H1 (cell line): ENCODE measurements at regions not wholly inside any gene's neighbourhood (a gene's known extent, or its start where the extent isn't known, plus 50 kb on each side); places are given as distances from the start of the nearest gene placed in this dataset.

Experiments
- EP300 ChIP-seq, 2 experiments: IDR thresholded peaks; 1 replicate in 1 of 2; 2 replicates in 1 of 2; pipeline ENCODE4 v1.6.1; 2011 to 2012; ENCODE audit warnings: low read depth in 2 of 2, low read length in 2 of 2, mild to moderate bottlenecking in 2 of 2, borderline replicate concordance in 1 of 2, inconsistent platforms in 1 of 2, moderate library complexity in 1 of 2
- NANOG ChIP-seq: IDR thresholded peaks from 2 replicates; pipeline ENCODE4 v1.6.1; 2011; ENCODE audit warnings: low read length, low read depth, mild to moderate bottlenecking, inconsistent platforms; ENCODE audit not compliant: insufficient read depth, poor library complexity, severe bottlenecking
- TAF1 ChIP-seq: IDR thresholded peaks from 2 replicates; pipeline ENCODE4 v1.6.1; 2011; ENCODE audit warnings: mild to moderate bottlenecking, low read depth, low read length

DNA sequence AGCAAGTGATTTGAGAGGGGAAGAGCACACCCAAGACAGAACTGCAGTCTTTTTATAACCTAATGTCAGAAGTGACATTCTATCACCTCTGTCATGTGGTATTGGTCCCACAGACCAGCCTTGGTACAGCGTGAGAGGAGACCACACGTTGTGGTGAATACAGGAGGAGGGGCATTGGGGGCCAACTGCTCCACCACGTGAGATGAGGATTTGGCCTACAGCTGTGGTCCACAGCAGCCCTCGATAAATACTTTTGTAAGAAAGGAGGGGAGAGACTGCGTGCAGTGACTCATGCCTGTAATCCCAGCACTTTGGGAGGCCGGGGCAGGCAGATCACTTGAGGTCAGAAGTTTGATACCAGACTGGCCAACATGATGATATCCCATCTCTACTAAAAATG, 243.1 kb downstream of the FGFR2 start (continued):
- TF ChIP-seq EP300 (IDR thresholded peaks at IDR 0.05; ENCODE audit: borderline replicate concordance in 1 of 2, low read depth in 2 of 2, low read length in 2 of 2) (no peak), TAF1 (no peak), NANOG (no peak)
- TF ChIP-seq, all 59 proteins: peak for 0
